SK-N-SH (cell line): ENCODE measurements at regions not wholly inside any gene's neighbourhood (a gene's known extent, or its start where the extent isn't known, plus 50 kb on each side); places are given as distances from the start of the nearest gene placed in this dataset.

ENCODE experiments used
- CTCF ChIA-PET: fragments of 300-600, 350-600 bp; formaldehyde crosslinking; extraction: SDS; loops from one replicate; lab custom pipeline; 2021; lab: Yijun Ruan, JAX
- POLR2A ChIA-PET: fragments of 350-600 bp; sonication (Branson Sonifier 250); formaldehyde crosslinking; extraction: SDS; loops from one replicate; lab custom pipeline; 2020; ENCODE audit warnings: antibody characterized with exemption, inconsistent platforms; lab: Yijun Ruan, JAX
- DNase-seq: peaks from one replicate; pipeline ENCODE4 v3.0.0; 2012
- H2AFZ ChIP-seq: fragments of 200-600 bp; sonication (generic); 2 replicates; pipeline ENCODE4 v1.8.1; 2016; ENCODE audit warnings: antibody characterized with exemption, mild to moderate bottlenecking, low read depth
- H3F3A ChIP-seq: fragments of 200-600 bp; sonication (generic); replicated peaks from 2 replicates; pipeline ENCODE3; 2016; ENCODE audit warnings: antibody characterized with exemption, mild to moderate bottlenecking; ENCODE audit not compliant: insufficient read depth
- H3K27ac ChIP-seq, 2 experiments: fragments of 200-500 bp in 1 of 2; fragments of 200-600 bp in 1 of 2; sonication (Bioruptor generic) in 1 of 2; sonication (generic), shearing (Covaris generic) in 1 of 2; 2 replicates each; pipeline versions ENCODE4 v1.5.1 to v1.6.1; 2014 to 2016; ENCODE audit warnings: low read depth in 2 of 2, inconsistent platforms in 1 of 2, low read length in 1 of 2, mild to moderate bottlenecking in 1 of 2, mixed read lengths in 1 of 2
- H3K27me3 ChIP-seq: fragments of 200-600 bp; sonication (generic), shearing (Covaris generic); 2 replicates; pipeline ENCODE4 v1.6.1; 2016; ENCODE audit warnings: mixed run types; ENCODE audit not compliant: insufficient read depth
- H3K36me3 ChIP-seq, 2 experiments: fragments of 200-500 bp in 1 of 2; fragments of 200-600 bp in 1 of 2; sonication (Bioruptor generic) in 1 of 2; sonication (generic) in 1 of 2; replicated peaks in 1 of 2; 2 replicates each; pipeline versions ENCODE3 to v1.5.1; 2014 to 2016; ENCODE audit warnings: low read length in 1 of 2, mild to moderate bottlenecking in 1 of 2; ENCODE audit not compliant: insufficient read depth in 2 of 2, control insufficient read depth in 1 of 2
- H3K4me1 ChIP-seq, 2 experiments: fragments of 200-500 bp in 1 of 2; fragments of 200-600 bp in 1 of 2; sonication (Bioruptor generic) in 1 of 2; sonication (generic), shearing (Covaris generic) in 1 of 2; 2 replicates each; pipeline versions ENCODE4 v1.5.1 to v1.6.1; 2014 to 2016; ENCODE audit warnings: low read depth in 1 of 2, low read length in 1 of 2, mixed run types in 1 of 2; ENCODE audit not compliant: insufficient read depth in 2 of 2, control insufficient read depth in 1 of 2
- H3K4me2 ChIP-seq: fragments of 200-600 bp; sonication (generic), shearing (Covaris generic); 2 replicates; pipeline ENCODE4 v1.6.1; 2017; ENCODE audit warnings: mixed run types
- H3K4me3 ChIP-seq, 2 experiments: fragments of 200-500 bp in 1 of 2; fragments of 200-600 bp in 1 of 2; sonication (Bioruptor generic) in 1 of 2; sonication (generic), shearing (Covaris generic) in 1 of 2; 2 replicates each; pipeline versions ENCODE4 v1.5.1 to v1.8.1; 2014 to 2016; ENCODE audit warnings: low read depth in 2 of 2, inconsistent platforms in 1 of 2, low read length in 1 of 2, mild to moderate bottlenecking in 1 of 2, mixed read lengths in 1 of 2, moderate library complexity in 1 of 2
- H3K79me2 ChIP-seq: fragments of 200-600 bp; sonication (generic); 2 replicates; pipeline ENCODE4 v1.8.1; 2017; ENCODE audit warnings: mild to moderate bottlenecking; ENCODE audit not compliant: insufficient read depth
- H3K9ac ChIP-seq: fragments of 200-600 bp; sonication (generic); 2 replicates; pipeline ENCODE4 v1.6.1; 2017; ENCODE audit warnings: mixed run types
- H3K9me2 ChIP-seq: fragments of 200-600 bp; sonication (generic); 2 replicates; pipeline ENCODE4 v1.6.1; 2017; ENCODE audit warnings: mixed run types
- H3K9me3 ChIP-seq: fragments of 200-600 bp; sonication (generic); 2 replicates; pipeline ENCODE4 v1.6.1; 2017; ENCODE audit warnings: mixed run types, mild to moderate bottlenecking, moderate library complexity
- H4K20me1 ChIP-seq: fragments of 200-600 bp; sonication (generic); 2 replicates; pipeline ENCODE4 v1.6.1; 2017; ENCODE audit warnings: mild to moderate bottlenecking, mixed run types; ENCODE audit not compliant: insufficient read depth
- ELF1 ChIP-seq: IDR thresholded peaks from 2 replicates; pipeline ENCODE4 v1.4.0; 2012
- FOSL2 ChIP-seq: IDR thresholded peaks from 2 replicates; pipeline ENCODE4 v1.4.0; 2012; ENCODE audit warnings: low read depth, mild to moderate bottlenecking, moderate library complexity, borderline replicate concordance
- FOXM1 ChIP-seq: IDR thresholded peaks from 2 replicates; pipeline ENCODE4 v1.4.0; 2012; ENCODE audit warnings: low read depth, mild to moderate bottlenecking
- IRF3 ChIP-seq: fragments of 150-350 bp; IDR thresholded peaks from 2 replicates; pipeline ENCODE4 v1.6.1; 2016; ENCODE audit warnings: mild to moderate bottlenecking, low read depth, low read length
- JUND ChIP-seq: IDR thresholded peaks from 2 replicates; pipeline ENCODE4 v1.4.0; 2012
- MAX ChIP-seq: IDR thresholded peaks from 2 replicates; pipeline ENCODE4 v1.4.0; 2012; ENCODE audit warnings: low read depth
- MEF2A ChIP-seq: IDR thresholded peaks from 2 replicates; pipeline ENCODE4 v1.4.0; 2012; ENCODE audit warnings: low read depth, borderline replicate concordance
- MXI1 ChIP-seq: IDR thresholded peaks from 2 replicates; pipeline ENCODE4 v1.6.1; 2012; ENCODE audit warnings: mild to moderate bottlenecking, low read depth, low read length, improper control_type of control experiment
- NFIC ChIP-seq: IDR thresholded peaks from 2 replicates; pipeline ENCODE4 v1.4.0; 2012; ENCODE audit warnings: borderline replicate concordance
- NRF1 ChIP-seq: IDR thresholded peaks from 2 replicates; pipeline ENCODE4 v1.6.1; 2012; ENCODE audit warnings: low read depth, mild to moderate bottlenecking, low read length
- PBX3 ChIP-seq: IDR thresholded peaks from 2 replicates; pipeline ENCODE4; 2012
- POLR2AphosphoS5 ChIP-seq: IDR thresholded peaks from 2 replicates; pipeline ENCODE4 v1.6.1; 2012; ENCODE audit warnings: low read depth, low read length
- RAD21 ChIP-seq: IDR thresholded peaks from 2 replicates; pipeline ENCODE4 v1.6.1; 2012; ENCODE audit warnings: mild to moderate bottlenecking, low read length
- RFX5 ChIP-seq: IDR thresholded peaks from 2 replicates; pipeline ENCODE4 v1.6.1; 2012; ENCODE audit warnings: mild to moderate bottlenecking, improper control_type of control experiment, low read length
- SMC3 ChIP-seq: IDR thresholded peaks from 2 replicates; pipeline ENCODE4 v1.6.1; 2012; ENCODE audit warnings: low read depth, low read length, improper control_type of control experiment
- TAF1 ChIP-seq: IDR thresholded peaks from 2 replicates; pipeline ENCODE4 v1.6.1; 2012; ENCODE audit warnings: low read depth, mild to moderate bottlenecking, low read length, moderate library complexity, borderline replicate concordance
- TEAD4 ChIP-seq: IDR thresholded peaks from 2 replicates; pipeline ENCODE4 v1.4.0; 2012; ENCODE audit warnings: mild to moderate bottlenecking, borderline replicate concordance; ENCODE audit not compliant: insufficient read depth
- USF1 ChIP-seq: IDR thresholded peaks from 2 replicates; pipeline ENCODE4 v1.4.0; 2012; ENCODE audit warnings: low read depth, borderline replicate concordance
- ZBTB33 ChIP-seq: IDR thresholded peaks from 2 replicates; pipeline ENCODE4 v1.4.0; 2012; ENCODE audit warnings: low read depth, borderline replicate concordance
- WGBS: methylation state at CpG from one replicate; pipeline ENCODE4 v1.1.6; 2017; ENCODE audit warnings: low lambda C conversion rate; 5-methylcytosine and 5-hydroxymethylcytosine counted together

- Histone ChIP-seq H3K4me2 (peak overlapping the region; percentile 45; the same call in 1 of the 2 replicates), H3K4me3 (no peak overlapping the region), H3K9me3 (no peaks in the 10 kb centered on the region), H2AFZ (no peak overlapping the region), H4K20me1 (no peaks in the 10 kb centered on the region), H3K9me2 (no peaks in the 10 kb centered on the region), H3K36me3 (no peaks in the 10 kb centered on the region), H3K27me3 (no peaks in the 10 kb centered on the region), H3K4me1 (peaks cover 0 to 27% of the 10 kb centered on the region in 2 experiments; a peak in 2 of 4 replicates), H3K79me2 (peaks cover 4% of the 10 kb centered on the region; the same call in 1 of the 2 replicates)
- no peak for DNase-seq
- 18% methylated on average over 13 of the region's 13 CpGs for WGBS
- CTCF ChIA-PET = interaction anchor here (0.6 kb wide), 1 partner anchor 118 kb away, joined by 3 read pairs; no protein-coding TSS in a partner anchor
- POLR2A ChIA-PET = no interaction called here
- TF ChIP-seq ZBTB33 (no peak), SMC3 (no peak), USF1 (no peak), FOXM1 (no peak), POLR2AphosphoS5 (no peak), NRF1 (no peak), TAF1 (no peak), TEAD4 (no peak), IRF3 (no peak), MEF2A (no peak), FOSL2 (no peak), RAD21 (no peak), MAX (no peak), RFX5 (no peak), ELF1 (no peak), MXI1 (no peak), PBX3 (no peak), NFIC (no peak), JUND (no peak)
- TF ChIP-seq, all 33 proteins: peak for 0
- Histone ChIP-seq H3F3A (peaks cover 47% of the 10 kb centered on the region), H3K27ac (no peak overlapping the region), H3K9ac (no peak overlapping the region)
Observed at GRCh38 chr16:86768228-86768791, 190.0 kb downstream of the FOXL1 start.
